CMK (cell line): ENCODE measurements at regions not wholly inside any gene's neighbourhood (a gene's known extent, or its start where the extent isn't known, plus 50 kb on each side); places are given as distances from the start of the nearest gene placed in this dataset.
"Not testable (repeated sequence)": the region's sequence is repeated elsewhere in the genome, so short reads cannot be mapped to it uniquely, and the experiment has no call there.

ENCODE experiments used
- DNase-seq: peaks from one replicate; pipeline ENCODE4 v3.0.0-alpha.2; 2010; ENCODE audit warnings: low read depth

DNA sequence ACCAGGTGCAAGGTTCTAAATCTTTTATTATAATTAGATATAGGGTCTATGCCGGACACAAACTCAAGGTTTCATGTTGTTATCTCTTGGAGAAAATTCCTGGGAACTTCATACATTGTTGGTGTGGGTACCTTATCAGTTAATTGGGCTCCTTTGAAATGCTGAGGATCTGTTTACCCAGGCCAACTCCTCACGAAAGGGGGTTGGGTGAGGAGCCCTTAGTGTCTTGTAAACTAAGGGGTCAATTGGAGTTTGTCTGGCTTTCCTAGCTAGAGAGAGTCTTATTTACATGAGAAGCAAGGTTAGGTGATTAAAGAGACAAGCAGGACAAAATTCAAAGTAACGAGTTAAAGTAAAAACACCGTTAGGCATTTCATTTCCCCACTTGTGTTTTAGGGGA lies 670.9 kb downstream of the TMEM121 start:
- not testable (repeated sequence) for DNase-seq

DNA sequence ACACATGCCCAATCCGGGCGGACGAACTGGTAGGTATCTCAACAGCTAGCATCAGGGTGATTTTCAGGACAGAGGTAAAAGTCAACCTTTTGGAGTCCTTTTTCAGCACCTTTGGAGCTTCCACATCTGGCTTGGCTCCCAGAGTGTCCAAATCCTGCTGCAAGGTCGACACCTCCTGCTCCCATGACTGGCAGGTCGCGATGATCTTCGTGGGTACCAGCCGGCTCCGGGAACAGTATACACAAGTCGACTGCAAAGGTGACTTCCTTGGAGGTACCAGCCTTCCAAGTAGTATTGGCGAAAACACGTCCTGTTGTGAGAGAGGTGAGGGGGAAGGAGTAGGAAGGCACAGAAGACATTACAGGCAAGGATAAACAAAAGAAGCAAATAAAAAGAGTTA lies 672.7 kb downstream of the TMEM121 start:
- DNase-seq, result no peak

DNA sequence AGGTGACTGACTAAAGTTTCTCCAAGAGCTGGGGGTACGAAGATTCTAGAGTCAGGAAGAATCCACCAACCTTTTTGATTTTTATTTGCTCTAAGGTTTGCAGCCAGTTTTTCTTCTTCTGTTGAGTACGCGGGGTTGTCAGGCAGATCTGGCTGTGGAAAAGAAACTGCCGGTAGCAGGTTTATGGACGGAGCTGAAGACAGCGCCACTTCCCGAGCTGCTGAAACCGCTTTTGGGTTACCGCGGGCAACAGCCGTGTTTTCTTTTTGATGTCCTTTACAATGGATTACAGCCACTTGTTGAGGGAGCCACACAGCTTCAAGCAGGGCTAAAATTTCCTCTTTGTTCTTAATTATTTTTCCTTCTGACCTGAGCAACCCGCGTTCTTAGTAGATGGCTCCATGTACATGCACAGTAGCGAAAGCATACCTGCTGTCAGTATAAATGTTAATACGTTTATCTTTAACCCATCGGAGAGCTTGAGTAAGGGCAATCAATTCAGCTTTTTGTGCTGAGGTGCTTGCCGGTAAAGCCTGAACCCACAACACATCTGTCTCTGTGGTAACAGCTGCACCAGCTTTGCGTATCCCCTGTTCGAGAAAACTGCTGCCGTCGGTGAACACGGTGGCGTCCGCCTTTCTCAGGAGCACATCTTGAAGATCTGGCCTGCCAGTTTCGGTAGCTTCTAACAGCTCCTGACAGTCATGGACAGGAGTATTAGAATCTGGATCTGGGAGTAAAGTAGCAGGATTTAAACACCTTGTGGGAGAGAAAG lies 674.3 kb downstream of the TMEM121 start:
- no peak for DNase-seq

DNA sequence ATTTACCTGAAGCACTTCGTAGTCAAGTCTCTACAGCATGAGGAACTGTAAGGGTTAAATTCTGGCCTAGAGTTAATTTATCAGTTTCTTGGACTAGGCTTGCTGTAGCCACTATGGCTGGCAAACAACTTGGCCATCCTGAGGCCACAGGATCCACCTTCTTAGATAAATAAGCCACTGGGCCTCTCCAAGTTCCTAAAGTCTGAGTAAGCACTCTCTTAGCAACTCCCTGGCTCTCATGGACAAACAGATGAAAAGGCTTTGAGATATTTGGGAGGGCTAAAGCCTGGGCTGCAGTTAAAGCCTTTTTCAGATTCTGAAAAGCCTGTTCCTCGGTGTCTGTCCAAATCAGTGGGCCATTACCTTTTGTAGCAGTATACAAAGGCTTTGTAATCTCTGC lies 675.0 kb downstream of the TMEM121 start:
- DNase-seq, result no peak

DNA sequence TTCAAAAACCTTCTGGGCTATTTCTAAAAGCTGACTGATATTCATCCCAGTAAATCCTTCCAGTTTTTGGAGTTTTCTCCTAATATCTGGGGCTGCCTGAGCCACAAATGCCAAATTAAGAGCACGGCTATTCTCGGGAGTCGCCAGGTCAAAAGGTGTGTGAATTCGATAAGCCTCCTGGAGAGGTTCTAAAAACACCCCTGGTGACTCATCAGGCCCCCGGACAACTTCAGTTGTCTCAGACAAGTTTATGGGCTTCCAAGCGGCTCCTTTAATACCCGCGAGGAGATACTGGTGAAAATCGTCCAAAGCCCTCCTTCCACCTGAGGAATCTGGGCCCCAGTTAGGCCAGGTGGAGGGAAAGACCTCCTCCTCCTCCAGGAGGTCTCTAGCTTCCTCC lies 677.1 kb downstream of the TMEM121 start:
- DNase-seq, result no peak

DNA sequence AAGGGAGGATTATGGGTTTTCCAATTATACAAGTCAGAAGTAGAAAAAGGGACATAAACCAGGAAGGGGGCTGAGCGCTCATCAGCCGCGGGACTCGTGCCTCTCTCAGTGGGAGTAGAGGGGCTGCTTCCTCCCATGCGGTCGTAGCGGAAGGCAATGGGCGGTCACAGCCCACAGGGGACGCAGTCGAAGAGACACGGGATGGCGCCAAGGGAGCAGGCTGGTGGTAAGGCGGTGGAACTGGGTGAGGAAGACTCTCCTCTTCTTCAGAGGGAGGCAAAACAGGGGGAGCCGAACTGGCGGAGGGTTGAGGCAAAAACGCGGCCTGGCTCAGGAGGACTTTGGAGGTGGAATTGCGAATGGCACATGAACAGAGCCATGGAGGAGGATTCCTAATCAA lies 677.7 kb downstream of the TMEM121 start:
- DNase-seq, result no peak

DNA sequence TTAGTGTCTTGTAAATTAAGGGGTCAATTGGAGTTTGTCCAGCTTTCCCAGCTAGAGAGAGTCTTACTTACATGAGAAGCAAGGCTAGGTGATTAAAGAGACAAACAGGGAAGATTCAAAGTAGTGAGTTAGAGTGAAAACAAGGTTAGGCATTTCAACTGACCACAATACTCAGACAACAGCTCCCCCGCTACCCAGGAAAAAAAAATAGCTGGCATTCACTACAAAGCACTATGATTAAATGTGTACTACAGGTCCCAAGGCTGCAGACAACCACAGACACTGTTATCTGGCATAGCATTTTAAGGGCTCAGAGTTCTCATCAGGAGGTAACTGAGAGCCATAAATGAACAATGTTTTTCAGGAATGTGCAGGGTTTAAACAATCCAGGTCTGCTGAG lies 680.9 kb downstream of the TMEM121 start:
- no peak for DNase-seq

DNA sequence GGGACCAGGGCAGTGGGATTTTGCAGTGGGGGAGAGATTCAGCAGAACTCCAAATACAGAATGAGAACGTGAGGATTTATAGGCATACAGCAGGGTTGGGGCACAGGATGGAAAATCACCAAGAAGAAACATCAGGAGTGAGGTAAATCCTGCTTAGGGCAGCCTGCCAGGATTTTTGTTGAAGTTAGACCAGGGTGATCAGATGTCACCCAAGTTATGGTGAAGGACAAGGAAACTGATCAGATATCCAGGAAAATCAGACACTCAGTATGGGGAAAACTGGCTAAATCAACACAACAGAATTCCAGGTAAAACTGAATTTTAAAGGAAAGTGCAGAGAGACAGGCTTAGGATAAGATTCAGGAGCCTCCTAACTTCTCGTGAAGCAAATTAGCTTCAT lies 682.4 kb downstream of the TMEM121 start:
- no peak for DNase-seq

DNA sequence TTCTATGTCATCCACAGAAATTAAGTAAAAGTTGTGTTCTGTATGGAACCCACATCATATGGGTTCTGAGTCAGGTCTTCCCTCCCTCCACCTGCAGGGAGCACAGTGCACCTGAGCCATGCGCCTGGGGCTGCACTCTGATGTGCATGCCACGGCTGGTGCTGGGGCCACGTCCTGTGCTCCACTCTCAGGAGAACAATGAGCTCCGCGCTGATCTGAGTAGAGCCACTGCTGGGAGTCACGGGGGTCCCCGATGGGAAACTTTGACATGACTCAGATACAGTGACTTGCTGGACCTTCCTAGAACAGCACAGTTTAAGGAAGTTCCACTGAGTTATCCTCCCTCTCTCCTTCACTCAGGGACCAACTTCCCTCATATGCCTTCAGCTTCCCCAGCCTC lies 683.4 kb downstream of the TMEM121 start:
- no peak for DNase-seq

DNA sequence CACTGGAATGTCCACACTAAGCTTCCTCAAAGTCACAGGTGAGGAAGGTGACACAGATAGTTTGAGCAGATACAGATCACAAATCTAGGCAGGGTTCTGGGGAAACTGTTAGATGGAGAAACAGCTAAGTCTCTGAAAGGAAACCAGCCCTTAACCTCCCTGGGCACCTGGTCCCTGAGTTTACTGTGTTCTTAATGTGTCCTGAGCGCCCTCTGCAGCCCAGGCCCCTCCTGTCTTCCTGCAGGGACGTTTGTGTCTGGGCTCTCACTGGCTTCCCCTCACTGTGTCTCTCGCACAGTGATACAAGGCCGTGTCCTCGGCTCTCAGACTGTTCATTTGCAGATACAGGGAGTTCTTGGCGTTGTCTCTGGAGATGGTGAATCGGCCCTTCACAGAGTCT lies 684.3 kb downstream of the TMEM121 start:
- DNase-seq, result no peak

DNA sequence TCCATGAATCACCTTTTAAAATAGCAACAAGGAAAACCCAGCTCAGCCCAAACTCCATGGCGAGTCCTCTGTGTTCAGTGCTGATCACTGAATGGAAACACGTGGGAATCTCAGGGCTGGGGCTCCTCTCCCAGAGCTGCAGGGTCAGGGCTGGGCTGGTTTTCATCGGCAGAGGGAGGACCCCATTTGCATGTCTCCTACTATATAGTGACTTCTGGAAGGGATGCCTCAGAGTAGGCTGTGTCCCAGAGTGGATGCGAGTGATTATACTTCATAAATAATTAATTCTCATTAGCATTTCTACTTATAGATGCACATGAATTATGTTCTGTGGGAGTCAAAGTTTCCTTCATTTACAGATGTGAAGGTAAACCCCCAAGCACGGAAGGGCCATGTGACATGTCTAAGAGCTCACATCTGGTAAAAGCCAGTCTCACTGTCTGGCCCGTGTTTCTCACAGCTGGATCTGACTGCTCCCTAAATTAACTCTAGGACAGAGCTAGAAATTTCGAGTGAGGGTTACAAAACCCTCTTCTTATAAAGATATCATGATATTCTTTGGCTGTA lies 685.0 kb downstream of the TMEM121 start:
- no peak for DNase-seq

DNA sequence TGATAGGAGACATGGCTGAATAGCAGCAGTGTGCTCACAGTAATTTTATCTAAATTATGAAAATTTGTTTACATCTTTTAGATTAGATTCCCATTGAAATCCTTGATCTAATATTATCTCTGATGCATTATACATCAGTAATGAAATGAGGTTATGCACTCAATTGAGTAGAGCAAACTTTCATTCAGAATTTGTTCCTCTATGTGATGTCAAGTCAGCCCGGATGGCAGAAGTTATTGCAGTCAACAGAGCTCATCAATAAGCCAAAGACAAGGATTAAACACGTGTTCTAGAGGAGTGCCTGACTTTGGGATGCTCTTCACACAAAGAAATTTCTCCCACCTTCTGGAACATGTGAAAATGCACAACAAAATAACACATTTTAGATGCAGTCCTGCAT lies 688.8 kb downstream of the TMEM121 start:
- no peak for DNase-seq

DNA sequence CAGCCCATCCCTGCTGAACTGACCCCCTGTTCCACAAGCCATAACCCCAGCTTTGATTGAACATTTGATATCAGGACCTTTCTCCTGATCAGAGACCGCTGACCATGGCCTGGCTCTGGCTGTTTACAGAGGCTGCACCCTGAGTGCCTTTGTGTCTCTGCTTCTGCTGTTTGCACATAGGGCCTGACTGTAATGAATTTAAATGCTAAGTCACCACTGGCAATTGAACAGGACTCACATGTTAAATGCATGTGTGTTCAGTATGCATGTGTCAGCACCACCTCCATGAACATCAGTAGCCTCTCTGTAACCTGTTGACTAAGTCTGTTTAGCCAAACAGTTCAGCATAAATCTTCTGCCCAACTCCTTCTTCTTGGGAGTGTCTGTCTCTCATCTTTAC lies 690.3 kb downstream of the TMEM121 start:
- no peak for DNase-seq

DNA sequence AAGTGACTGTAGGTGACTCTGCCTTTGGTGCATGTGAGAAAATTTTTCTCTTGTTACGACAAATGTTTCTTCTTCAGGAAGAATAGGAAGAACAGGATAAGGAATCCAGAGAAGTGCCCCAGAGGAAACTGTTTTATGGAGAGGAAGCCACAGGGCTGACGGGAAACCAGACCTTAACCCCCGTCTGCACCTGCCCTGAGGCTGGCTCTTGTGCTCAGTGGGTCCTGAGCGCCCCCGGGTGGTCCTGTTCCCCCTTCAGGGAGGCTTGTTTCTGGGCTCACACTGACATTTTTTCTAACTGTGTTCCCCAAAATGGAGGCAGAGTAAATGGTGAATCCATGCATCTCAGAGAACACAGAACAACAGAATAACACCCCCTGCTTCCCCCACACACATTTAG lies 691.8 kb downstream of the TMEM121 start:
- DNase-seq, result peak; percentile 20

DNA sequence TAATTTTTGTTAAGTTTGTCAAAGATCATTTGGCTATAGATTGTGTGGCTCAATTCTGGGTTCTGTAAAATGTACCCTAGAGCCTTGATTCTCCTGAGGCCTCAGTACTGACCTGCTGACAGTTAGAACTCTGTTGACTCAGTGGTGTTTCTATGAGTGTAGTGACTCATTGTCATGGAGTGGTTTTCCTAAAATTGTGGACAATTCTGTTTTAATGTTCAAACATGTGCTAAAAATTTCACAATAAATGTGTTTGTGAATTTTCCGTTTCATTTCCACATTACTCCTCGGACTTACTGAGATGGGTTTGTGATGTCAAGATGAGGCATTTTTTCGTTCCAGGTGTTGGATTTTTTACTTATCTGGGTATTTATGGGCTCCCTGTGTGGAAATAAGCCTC lies 695.9 kb downstream of the TMEM121 start:
- DNase-seq, result no peak

DNA sequence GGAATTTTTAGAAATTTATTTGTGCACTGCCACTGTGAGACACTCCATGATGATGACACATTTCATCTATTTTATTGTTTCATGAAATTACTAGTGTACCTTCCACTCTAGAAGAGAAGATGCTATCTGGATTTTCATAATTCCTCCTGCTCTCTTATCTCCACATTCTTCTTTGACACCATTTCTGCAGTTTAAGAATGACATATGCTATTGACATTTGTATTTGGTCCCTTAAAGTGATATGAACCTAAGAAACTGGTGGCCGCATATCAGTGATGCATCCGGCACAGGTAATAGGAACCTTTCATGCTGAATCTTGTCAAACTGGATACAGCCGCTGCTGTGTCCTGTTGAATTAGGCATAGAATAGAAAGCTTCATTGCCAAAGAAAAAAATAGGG lies 696.3 kb downstream of the TMEM121 start:
- DNase-seq, result peak; percentile 21

DNA sequence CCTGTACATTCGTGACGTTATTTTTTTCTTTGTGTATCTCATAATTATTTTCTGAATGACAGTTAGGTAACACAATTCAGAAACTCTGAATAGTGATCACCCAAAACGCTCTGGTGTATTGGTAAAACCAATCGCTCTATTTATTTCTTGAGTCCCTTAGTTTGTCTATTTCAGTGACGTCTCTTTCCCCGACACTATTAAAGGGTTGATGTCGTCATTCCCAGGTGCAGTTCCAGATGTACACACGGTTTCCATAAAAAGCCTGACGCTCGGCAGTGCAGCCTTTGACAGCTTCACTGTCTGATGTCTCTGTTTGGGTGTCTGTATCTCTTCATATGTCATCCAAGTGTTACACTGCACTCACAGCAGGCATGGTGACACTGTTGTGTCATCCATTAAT lies 701.4 kb downstream of the TMEM121 start:
- no peak for DNase-seq

DNA sequence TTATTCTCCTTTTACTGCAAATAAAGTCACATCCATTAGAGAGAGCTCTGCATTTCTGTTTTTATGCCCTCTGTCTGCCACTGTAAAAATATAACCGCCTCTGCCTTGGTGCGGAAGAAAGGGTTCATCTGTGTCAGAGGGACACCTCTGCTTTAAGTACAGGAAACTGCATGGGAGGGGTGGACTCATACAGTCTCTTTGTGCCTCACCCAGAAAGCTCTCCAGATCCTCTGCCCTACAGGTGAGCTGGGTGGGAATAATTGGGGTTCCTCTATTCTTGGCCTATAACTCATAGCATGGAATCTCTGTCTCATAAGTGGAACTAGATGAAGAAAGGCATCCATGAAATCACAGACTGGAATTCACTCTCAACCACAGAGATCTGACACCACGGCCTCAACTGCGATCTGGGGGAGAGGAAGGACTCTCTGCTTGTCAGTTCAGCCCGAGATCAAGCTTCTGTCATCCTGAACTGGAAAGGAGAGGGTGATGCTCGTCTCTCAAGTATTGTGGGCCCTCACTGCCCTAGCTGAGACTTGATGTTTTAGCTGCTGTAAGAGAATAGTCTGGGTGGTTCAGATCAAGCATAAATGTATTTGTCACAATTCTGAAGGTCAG lies 702.3 kb downstream of the TMEM121 start:
- DNase-seq, result no peak

DNA sequence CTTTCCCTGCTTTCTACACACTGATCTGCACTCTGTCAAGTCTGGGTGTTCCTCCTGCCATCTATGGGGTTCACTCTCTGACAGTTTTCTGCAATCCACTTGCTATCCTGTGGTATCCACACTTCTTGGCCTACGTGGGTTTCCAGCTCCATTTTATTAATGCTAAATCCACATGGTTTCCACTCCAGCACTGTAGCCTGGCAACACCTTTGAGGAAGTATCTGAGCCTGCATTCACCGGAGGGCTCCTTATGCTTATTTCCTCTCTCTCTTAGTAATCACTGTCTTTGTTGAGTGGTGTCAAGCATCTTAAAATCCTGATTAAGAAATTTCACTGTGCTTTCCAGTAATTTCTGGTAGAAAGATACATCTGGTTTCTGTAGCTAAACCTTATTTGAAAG lies 703.7 kb downstream of the TMEM121 start:
- no peak for DNase-seq

DNA sequence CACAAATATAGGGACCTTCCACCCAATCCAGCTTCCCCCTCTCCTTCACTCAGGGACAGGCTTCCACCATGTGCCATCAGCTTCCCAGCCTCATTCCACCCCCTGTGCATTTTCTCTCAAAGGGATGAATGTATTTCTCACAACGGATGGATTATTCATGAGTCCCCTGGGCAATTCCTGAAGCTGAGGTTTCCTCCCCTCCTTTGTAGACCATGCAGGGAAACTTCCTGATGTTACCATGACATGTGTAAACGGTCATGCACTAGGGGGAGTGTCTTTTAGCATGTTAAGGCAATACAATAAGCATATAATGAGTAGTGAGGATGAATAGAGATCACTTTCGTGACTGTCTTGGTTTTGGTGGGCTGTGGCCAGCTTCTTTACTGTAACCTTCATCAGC lies 706.8 kb downstream of the TMEM121 start:
- DNase-seq, result not testable (repeated sequence)

DNA sequence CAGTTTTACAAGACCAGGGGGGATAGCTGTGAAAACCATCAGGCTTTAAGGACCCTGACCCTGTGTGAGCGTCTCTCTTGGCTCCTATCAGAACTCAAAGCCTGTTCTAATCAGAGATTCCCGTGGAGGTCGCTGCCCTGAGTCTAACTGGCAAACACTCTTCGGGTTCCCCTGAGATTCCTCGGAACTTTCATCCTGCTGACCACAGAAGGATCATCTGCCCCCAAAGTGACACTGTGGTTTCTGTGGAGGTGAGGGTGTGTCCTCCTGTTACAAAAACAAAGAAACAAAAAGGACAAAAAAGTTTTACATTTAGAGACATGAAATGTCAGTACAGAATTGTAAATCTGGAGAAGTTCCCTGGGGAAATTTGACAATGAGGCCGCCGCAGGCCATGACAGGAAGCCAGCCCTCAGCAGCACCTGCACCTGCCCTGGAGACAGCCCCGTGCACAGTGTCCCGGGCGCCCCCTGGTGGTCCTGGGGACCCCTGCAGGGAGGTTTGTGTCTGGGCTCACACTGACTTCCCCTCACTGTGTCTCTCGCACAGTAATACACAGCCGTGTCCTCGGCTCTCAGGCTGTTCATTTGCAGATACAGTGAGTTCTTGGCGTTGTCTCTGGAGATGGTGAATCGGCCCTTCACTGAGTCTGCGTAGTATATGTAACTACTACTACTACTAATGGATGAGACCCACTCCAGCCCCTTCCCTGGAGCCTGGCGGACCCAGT lies 708.3 kb downstream of the TMEM121 start:
- DNase-seq, result not testable (repeated sequence)

DNA sequence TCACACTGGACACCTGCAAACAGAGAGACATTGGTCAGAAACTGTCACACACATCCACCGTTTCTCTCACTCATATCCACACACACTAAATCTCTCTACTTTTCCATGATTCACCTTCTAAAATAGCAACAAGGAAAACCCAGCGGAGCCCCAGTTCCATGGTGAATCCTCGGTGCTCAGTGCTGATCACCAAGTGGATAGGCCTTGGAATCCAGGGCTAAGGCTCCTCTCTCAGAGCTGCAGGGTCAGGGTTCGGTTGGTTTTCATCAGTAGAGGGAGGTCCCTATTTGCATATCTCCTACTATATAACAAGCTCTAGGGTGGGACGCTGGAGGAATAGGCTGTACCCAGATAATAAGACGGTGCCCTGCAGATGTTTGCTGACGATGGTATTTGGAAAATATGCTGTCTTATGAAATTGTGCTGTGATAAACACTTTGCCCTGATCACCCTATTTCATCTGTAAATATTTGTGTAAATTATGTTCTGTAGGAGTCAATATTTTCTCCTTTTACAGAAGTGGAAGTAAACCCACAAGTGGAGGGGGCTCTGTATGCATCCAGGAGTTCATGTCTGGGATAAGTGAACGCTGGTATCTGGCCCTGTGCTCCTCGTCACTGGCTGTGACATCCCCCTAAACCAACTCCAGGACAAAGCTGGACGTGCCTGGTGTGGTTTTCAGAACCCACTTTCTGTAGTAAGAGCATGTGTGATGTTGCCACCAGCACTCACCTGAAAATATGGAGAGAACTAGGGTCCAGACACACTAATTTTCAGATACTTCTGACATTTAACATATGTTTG lies 709.2 kb downstream of the TMEM121 start:
- no peak for DNase-seq
